ENCODE measurements at regions not wholly inside any gene's neighbourhood (a gene's known extent, or its start where the extent isn't known, plus 50 kb on each side); places are given as distances from the start of the nearest gene placed in this dataset.

GRCh38 chr16:52976539-52977167, 76.0 kb downstream of the CHD9NB start:
- Histone ChIP-seq H3K4me3 (no peak overlapping the region), H3K9me3 (no peaks in the 10 kb centered on the region), H3K4me1 (no peaks in the 10 kb centered on the region; the same call in 1 of the 2 replicates), H3K36me3 (replicated peaks) (no peaks in the 10 kb centered on the region), H3K27me3 (ENCODE audit: low read depth) (no peaks in the 10 kb centered on the region)
- in situ Hi-C loops (cut with MboI; ENCODE audit: low sequenced_read_pairs), result no loop called here
- peak in 1 of 2 experiments; percentile 24 for DNase-seq (ENCODE audit: low spot score in 2 of 2)

DNA sequence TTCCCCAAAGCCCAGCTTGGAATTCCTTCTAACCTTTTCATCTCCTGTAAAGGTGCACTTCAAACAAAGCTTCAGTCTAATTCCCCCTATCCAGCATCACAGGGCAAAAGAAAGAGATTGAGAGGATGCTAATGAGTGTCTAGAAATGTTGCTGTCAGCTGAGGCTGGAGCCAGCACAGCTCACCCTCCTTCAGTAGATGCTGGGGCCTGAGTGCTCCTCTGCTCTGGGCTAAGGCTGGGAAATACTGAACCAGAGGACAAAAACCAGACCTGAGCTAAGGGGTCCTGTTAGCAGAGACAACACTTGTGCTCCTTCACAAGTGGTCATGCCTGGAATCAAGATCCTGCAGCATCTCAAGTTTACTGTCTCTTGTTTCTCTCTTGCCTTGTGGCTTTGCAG, 85.0 kb downstream of the CHD9NB start:
- Histone ChIP-seq H3K4me3 (no peak overlapping the region), H3K36me3 (replicated peaks) (no peaks in the 10 kb centered on the region), H3K9me3 (0 out of 2 replicates have a peak, but pooled peaks cover 2% of the 10 kb centered on the region), H3K4me1 (peaks cover 15% of the 10 kb centered on the region), H3K27me3 (ENCODE audit: low read depth) (no peaks in the 10 kb centered on the region)
- in situ Hi-C loops (cut with MboI; ENCODE audit: low sequenced_read_pairs), result no loop called here
- no peak for DNase-seq (ENCODE audit: low spot score in 2 of 2)

- H3K4me3 ChIP-seq, result no peak overlapping the region
- no peaks in the 10 kb centered on the region for H3K27me3 ChIP-seq (ENCODE audit: low read depth)
- peak; percentile 67 to 83 for DNase-seq (ENCODE audit: low spot score in 2 of 2)
- peaks cover 15% of the 10 kb centered on the region for H3K4me1 ChIP-seq
- H3K36me3 ChIP-seq (replicated peaks), result no peaks in the 10 kb centered on the region
- H3K9me3 ChIP-seq, result no peaks in the 10 kb centered on the region
- in situ Hi-C loops (cut with MboI; ENCODE audit: low sequenced_read_pairs), result no loop called here
Observed at GRCh38 chr16:52964290-52964689, 88.4 kb downstream of the CHD9NB start.

GRCh38 chr16:52963855-52964242, 88.8 kb downstream of the CHD9NB start:
- H3K9me3 ChIP-seq, result no peaks in the 10 kb centered on the region
- H3K4me1 ChIP-seq, result peaks cover 15% of the 10 kb centered on the region
- DNase-seq (ENCODE audit: low spot score in 2 of 2), result no peak
- H3K36me3 ChIP-seq (replicated peaks), result no peaks in the 10 kb centered on the region
- in situ Hi-C loops (cut with MboI; ENCODE audit: low sequenced_read_pairs), result no loop called here
- no peaks in the 10 kb centered on the region for H3K27me3 ChIP-seq (ENCODE audit: low read depth)
- H3K4me3 ChIP-seq, result no peak overlapping the region

DNA sequence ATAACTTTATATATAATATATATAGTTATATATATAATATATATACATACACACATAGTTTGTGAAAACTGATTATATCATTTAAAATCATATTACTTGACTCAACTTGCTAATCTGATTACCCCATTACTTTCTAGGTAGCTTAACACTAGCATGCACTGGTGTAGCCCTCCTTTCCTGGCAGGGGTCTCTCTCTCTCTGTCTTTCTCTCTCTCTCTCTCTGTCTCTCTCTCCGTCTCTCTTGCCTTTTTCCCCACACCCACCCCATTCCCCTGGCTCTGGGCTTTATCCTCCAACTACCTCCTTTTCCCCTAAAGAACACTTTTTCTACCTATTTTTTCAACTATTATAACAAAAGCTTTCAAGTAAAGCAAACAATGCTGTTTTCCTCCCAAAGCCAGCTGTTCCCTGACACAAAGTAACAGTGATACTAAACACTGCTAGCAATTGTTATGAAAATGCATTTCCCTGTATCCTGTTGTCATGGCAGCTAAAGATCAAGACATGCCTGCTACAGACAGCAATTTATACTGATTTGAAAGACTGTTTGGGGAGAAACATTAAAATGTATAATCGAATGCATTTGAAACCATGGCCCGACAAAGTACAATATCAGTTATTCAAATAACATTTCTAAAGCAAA, 89.4 kb downstream of the CHD9NB start:
- no peaks in the 10 kb centered on the region for H3K9me3 ChIP-seq
- H3K36me3 ChIP-seq (replicated peaks), result no peaks in the 10 kb centered on the region
- H3K4me1 ChIP-seq, result peaks cover 15% of the 10 kb centered on the region
- H3K4me3 ChIP-seq, result no peak overlapping the region
- DNase-seq (ENCODE audit: low spot score in 2 of 2), result peak; percentile 45 to 78
- H3K27me3 ChIP-seq (ENCODE audit: low read depth), result no peaks in the 10 kb centered on the region
- in situ Hi-C loops (cut with MboI; ENCODE audit: low sequenced_read_pairs), result no loop called here

DNA sequence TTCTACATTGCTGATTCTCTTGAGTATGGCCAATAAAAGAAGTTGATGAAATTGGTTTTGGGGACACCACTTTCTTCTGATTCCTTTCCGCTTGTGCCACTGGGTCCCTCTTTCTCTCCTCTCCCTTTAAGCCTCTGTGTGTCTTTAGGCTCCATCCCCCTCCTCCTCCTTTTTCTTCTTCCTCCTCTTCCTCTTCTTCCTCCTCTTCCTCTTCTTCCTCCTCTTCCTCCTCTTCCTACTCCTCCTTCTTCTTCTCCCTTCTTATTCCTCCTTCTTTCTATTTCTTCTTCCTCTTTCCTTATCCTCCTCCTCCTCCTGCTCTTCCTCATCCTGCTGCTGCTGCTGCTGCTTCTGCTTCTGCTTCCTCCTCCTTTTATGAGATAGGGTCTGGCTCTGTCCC, 93.7 kb downstream of the CHD9NB start:
- no peak overlapping the region for H3K4me3 ChIP-seq
- H3K4me1 ChIP-seq, result peaks cover 8% of the 10 kb centered on the region
- DNase-seq (ENCODE audit: low spot score in 2 of 2), result no peak
- in situ Hi-C loops (cut with MboI; ENCODE audit: low sequenced_read_pairs), result no loop called here
- no peaks in the 10 kb centered on the region for H3K9me3 ChIP-seq
- H3K27me3 ChIP-seq (ENCODE audit: low read depth), result no peaks in the 10 kb centered on the region
- no peaks in the 10 kb centered on the region for H3K36me3 ChIP-seq (replicated peaks)

DNA sequence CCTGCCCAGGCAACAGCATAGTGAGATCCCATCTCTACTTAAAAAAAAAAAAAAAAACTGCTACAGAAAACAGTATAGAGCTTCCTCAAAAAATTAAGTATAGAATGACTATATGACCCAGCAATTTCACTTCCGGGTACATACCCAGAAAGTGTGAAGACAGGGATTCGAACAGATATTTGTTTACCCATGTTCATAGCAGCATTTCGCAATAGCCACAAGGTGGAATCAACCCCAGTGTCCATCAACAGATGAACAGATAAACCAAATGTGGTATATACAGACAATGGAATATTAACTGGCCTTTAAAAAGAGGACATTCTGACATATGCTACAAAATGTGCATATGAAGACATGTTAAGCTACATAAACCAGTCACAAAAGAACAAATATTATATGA, 95.5 kb downstream of the CHD9NB start:
- H3K4me1 ChIP-seq, result no peaks in the 10 kb centered on the region
- in situ Hi-C loops (cut with MboI; ENCODE audit: low sequenced_read_pairs), result no loop called here
- no peaks in the 10 kb centered on the region for H3K9me3 ChIP-seq
- H3K4me3 ChIP-seq, result no peak overlapping the region
- no peak for DNase-seq (ENCODE audit: low spot score in 2 of 2)
- H3K27me3 ChIP-seq (ENCODE audit: low read depth), result no peaks in the 10 kb centered on the region
- H3K36me3 ChIP-seq (replicated peaks), result no peaks in the 10 kb centered on the region

- DNase-seq (ENCODE audit: low spot score in 2 of 2), result no peak
- in situ Hi-C loops (cut with MboI; ENCODE audit: low sequenced_read_pairs), result no loop called here
- no peak overlapping the region for H3K4me3 ChIP-seq
- H3K36me3 ChIP-seq (replicated peaks), result no peaks in the 10 kb centered on the region
- H3K27me3 ChIP-seq (ENCODE audit: low read depth), result no peaks in the 10 kb centered on the region
- no peaks in the 10 kb centered on the region for H3K4me1 ChIP-seq
- no peaks in the 10 kb centered on the region for H3K9me3 ChIP-seq
Observed at GRCh38 chr16:52956044-52956443, 96.7 kb downstream of the CHD9NB start.

DNA sequence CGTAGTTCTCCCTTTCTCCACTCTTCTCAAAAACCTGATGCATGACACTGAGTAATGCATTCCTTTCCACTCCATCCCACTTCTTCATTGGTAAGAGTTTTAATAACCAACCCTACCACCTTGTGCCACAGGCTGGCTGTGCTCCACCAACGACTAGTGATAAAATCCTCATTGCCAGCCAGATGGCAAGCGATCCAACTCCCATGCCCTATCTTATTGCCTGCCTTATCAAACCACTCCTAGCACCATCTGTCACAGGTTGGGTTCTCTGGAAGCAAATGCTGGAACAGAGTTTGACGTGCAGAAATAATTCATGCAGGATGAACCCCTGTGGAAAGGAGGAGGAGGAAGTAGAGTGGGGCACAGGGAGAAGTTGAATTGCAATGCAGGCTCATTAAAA, 99.5 kb downstream of the CHD9NB start:
- H3K27me3 ChIP-seq (ENCODE audit: low read depth), result peaks cover 3% of the 10 kb centered on the region; the same call in 1 of the 2 replicates
- no peaks in the 10 kb centered on the region for H3K9me3 ChIP-seq
- no peak for DNase-seq (ENCODE audit: low spot score in 2 of 2)
- peaks cover 2% of the 10 kb centered on the region; the same call in 1 of the 2 replicates for H3K4me1 ChIP-seq
- in situ Hi-C loops (cut with MboI; ENCODE audit: low sequenced_read_pairs), result no loop called here
- no peak overlapping the region for H3K4me3 ChIP-seq
- H3K36me3 ChIP-seq (replicated peaks), result no peaks in the 10 kb centered on the region

DNA sequence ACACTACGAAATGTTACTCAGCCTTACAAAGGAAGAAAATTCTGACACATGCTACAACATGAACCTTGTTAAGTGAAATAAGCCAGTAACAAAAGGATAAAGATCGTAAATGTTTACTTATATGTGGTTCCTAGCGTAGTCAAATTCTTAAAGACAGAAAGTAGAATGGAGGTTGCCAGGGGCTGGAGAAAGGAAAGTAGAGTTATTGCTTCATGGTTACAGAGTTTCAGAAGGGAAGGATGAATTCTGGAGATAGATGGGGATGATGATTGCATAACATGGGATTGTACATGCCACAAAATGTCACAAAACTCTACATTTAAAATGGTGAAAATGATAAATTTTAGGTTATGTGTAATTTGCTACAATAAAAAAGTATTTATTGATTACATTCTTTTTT, 103.8 kb downstream of the CHD9NB start:
- no peaks in the 10 kb centered on the region for H3K36me3 ChIP-seq (replicated peaks)
- peaks cover 2% of the 10 kb centered on the region; the same call in 1 of the 2 replicates for H3K4me1 ChIP-seq
- H3K27me3 ChIP-seq (ENCODE audit: low read depth), result peaks cover 3% of the 10 kb centered on the region; the same call in 1 of the 2 replicates
- DNase-seq (ENCODE audit: low spot score in 2 of 2), result no peak
- no peaks in the 10 kb centered on the region for H3K9me3 ChIP-seq
- H3K4me3 ChIP-seq, result no peak overlapping the region
- in situ Hi-C loops (cut with MboI; ENCODE audit: low sequenced_read_pairs), result no loop called here

GRCh38 chr16:52932321-52932720, 120.4 kb downstream of the CHD9NB start:
- in situ Hi-C loops (cut with MboI; ENCODE audit: low sequenced_read_pairs), result no loop called here
- no peaks in the 10 kb centered on the region for H3K27me3 ChIP-seq (ENCODE audit: low read depth)
- DNase-seq (ENCODE audit: low spot score in 2 of 2), result no peak

GRCh38 chr16:52929478-52930400, 123.0 kb downstream of the CHD9NB start:
- Histone ChIP-seq H3K9me3 (no peaks in the 10 kb centered on the region), H3K4me1 (no peaks in the 10 kb centered on the region), H3K36me3 (replicated peaks) (no peaks in the 10 kb centered on the region), H3K4me3 (no peak overlapping the region), H3K27me3 (ENCODE audit: low read depth) (no peaks in the 10 kb centered on the region)
- in situ Hi-C loops (cut with MboI; ENCODE audit: low sequenced_read_pairs), result no loop called here
- no peak for DNase-seq (ENCODE audit: low spot score in 2 of 2)

More at GRCh38 chr16:52932321-52932720, 120.4 kb downstream of the CHD9NB start:
- no peak overlapping the region for H3K4me3 ChIP-seq
- no peaks in the 10 kb centered on the region for H3K4me1 ChIP-seq
- no peaks in the 10 kb centered on the region for H3K36me3 ChIP-seq (replicated peaks)
- H3K9me3 ChIP-seq, result no peaks in the 10 kb centered on the region

- Histone ChIP-seq H3K36me3 (replicated peaks) (no peaks in the 10 kb centered on the region), H3K4me3 (no peak overlapping the region), H3K9me3 (no peaks in the 10 kb centered on the region), H3K4me1 (no peaks in the 10 kb centered on the region), H3K27me3 (ENCODE audit: low read depth) (no peaks in the 10 kb centered on the region)
- in situ Hi-C loops (cut with MboI; ENCODE audit: low sequenced_read_pairs), result no loop called here
- DNase-seq (ENCODE audit: low spot score in 2 of 2), result no peak
Observed at GRCh38 chr16:52928955-52929354, 123.7 kb downstream of the CHD9NB start.

DNA sequence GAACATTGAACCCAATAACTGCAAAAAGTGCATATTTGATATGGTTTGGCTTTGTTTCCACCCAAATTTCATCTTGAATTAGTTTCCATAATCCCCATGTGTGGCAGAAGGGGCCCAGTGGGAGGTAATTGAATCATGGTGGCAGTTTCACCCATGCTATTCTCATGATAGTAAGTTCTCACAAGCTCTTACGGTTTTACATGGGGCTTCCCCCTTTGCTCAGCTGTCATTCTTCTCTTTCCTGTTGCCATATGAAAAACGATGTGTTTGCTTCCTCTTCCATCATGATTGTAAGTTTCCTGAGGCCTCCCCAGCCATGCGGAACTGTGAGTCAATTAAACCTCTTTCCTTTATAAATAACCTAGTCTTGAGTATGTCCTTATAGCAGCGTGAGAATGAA, 127.6 kb downstream of the CHD9NB start:
- DNase-seq (ENCODE audit: low spot score in 2 of 2), result no peak
- H3K4me3 ChIP-seq, result no peak overlapping the region
- no peaks in the 10 kb centered on the region for H3K4me1 ChIP-seq
- in situ Hi-C loops (cut with MboI; ENCODE audit: low sequenced_read_pairs), result no loop called here
- no peaks in the 10 kb centered on the region for H3K27me3 ChIP-seq (ENCODE audit: low read depth)
- no peaks in the 10 kb centered on the region for H3K36me3 ChIP-seq (replicated peaks)
- no peaks in the 10 kb centered on the region for H3K9me3 ChIP-seq
